ENCODE measurements at regions not wholly inside any gene's neighbourhood (a gene's known extent, or its start where the extent isn't known, plus 50 kb on each side); places are given as distances from the start of the nearest gene placed in this dataset.
"Not testable (repeated sequence)": the region's sequence is repeated elsewhere in the genome, so short reads cannot be mapped to it uniquely, and the experiment has no call there.

GRCh38 chr6:122185458-122185857 is 214.0 kb upstream of the HSF2 start:
- not testable (repeated sequence) for TF ChIP-seq CTCF, POLR2A (IDR thresholded peaks at IDR 0.05)

Measured in ovary (tissue), 3 donors.